HEK293 (cell line): ENCODE measurements at regions not wholly inside any gene's neighbourhood (a gene's known extent, or its start where the extent isn't known, plus 50 kb on each side); places are given as distances from the start of the nearest gene placed in this dataset.

Source experiments
- REST ChIP-seq: fragments of 450-650 bp; formaldehyde crosslinking; IDR thresholded peaks from 2 replicates; pipeline ENCODE4 v1.5.1; 2016; ENCODE audit warnings: missing biosample characterization, missing genetic modification characterization
- ZBTB44 ChIP-seq: fragments of 450-650 bp; IDR thresholded peaks from 2 replicates; pipeline ENCODE4 v1.5.1; 2018; ENCODE audit warnings: missing biosample characterization, mild to moderate bottlenecking, missing genetic modification characterization
- ZNF146 ChIP-seq: fragments of 450-650 bp; formaldehyde crosslinking; IDR thresholded peaks from 2 replicates; pipeline ENCODE4 v1.5.1; 2016; ENCODE audit warnings: missing biosample characterization, missing genetic modification characterization

GRCh38 chrX:141759238-141759637, 60.7 kb upstream of the SPANXD start:
- TF ChIP-seq REST (tag by site-specific recombination), result no peak
- no peak for TF ChIP-seq ZBTB44 (tag by site-specific recombination)
- no peak for TF ChIP-seq ZNF146 (tag by site-specific recombination)
